Sigmoid colon (tissue), 6 donors: ENCODE measurements at regions not wholly inside any gene's neighbourhood (a gene's known extent, or its start where the extent isn't known, plus 50 kb on each side); places are given as distances from the start of the nearest gene placed in this dataset.

Experiments used
- DNase-seq: peaks from one replicate; pipeline ENCODE4 v3.0.0-alpha.2; 2019
- H3K27ac ChIP-seq, 4 donors: fragments of 200-600 bp; sonication (generic); one replicate each; pipeline ENCODE4 v1.5.1; 2016 to 2019; ENCODE audit warnings: mild to moderate bottlenecking in 1 of 4
- H3K27me3 ChIP-seq, 3 donors: fragments of 200-600 bp; sonication (generic); one replicate each; pipeline ENCODE4 v1.5.1; 2019; ENCODE audit warnings: mild to moderate bottlenecking in 1 of 3
- H3K36me3 ChIP-seq, 4 donors: fragments of 200-600 bp; sonication (generic); one replicate each; pipeline ENCODE4 v1.5.1; 2016 to 2019
- H3K4me1 ChIP-seq, 4 donors: fragments of 200-600 bp; sonication (generic); one replicate each; pipeline ENCODE4 v1.5.1; 2017 to 2019
- H3K4me3 ChIP-seq, 4 donors: fragments of 200-600 bp; sonication (generic); one replicate each; pipeline ENCODE4 v1.5.1; 2017 to 2019; ENCODE audit warnings: mild to moderate bottlenecking in 2 of 4, moderate library complexity in 1 of 4
- H3K9me3 ChIP-seq, 4 donors: fragments of 200-600 bp in 3 of 4; sonication (generic) in 3 of 4; one replicate each; pipeline versions ENCODE4 v1.5.1 to v1.6.1; 2013 to 2019
- EP300 ChIP-seq, 4 donors: sonication (generic); formaldehyde crosslinking; IDR thresholded peaks; one replicate each; pipeline ENCODE4 v1.6.1; 2017; ENCODE audit warnings: antibody characterized with exemption in 4 of 4
- POLR2A ChIP-seq, 2 donors: fragments of 450-650 bp; IDR thresholded peaks; one replicate each; pipeline ENCODE4 v1.6.1; 2016; ENCODE audit warnings: antibody characterized with exemption in 2 of 2, mild to moderate bottlenecking in 2 of 2, moderate library complexity in 2 of 2
- POLR2AphosphoS5 ChIP-seq, 4 donors: sonication (generic); formaldehyde crosslinking; IDR thresholded peaks; one replicate each; pipeline ENCODE4 v1.6.1; 2017; ENCODE audit warnings: antibody characterized with exemption in 4 of 4
- WGBS, 2 donors: extraction: QIAGEN DNeasy Blood & Tissue Kit; methylation state at CpG; one replicate each; pipeline ENCODE4 v1.1.7; 2013; 5-methylcytosine and 5-hydroxymethylcytosine counted together
- intact Hi-C: fragments of 100-400 bp; cut with DNase I; formaldehyde crosslinking; loops from one replicate; pipeline ENCODE4 v1.15.1; 2023
- TF ChIP-seq, protein P1 (sequence below), 4 experiments: fragments of 450-650 bp in 3 of 4; fragments of 200-600 bp in 1 of 4; IDR thresholded peaks; one replicate each; pipeline ENCODE4 v1.5.1; 2016 to 2019; ENCODE audit warnings: antibody characterized with exemption in 4 of 4, mild to moderate bottlenecking in 3 of 4, moderate library complexity in 2 of 4
- donor health status: healthy with polysubstance abuse.
- donor health status: healthy.

DNA sequence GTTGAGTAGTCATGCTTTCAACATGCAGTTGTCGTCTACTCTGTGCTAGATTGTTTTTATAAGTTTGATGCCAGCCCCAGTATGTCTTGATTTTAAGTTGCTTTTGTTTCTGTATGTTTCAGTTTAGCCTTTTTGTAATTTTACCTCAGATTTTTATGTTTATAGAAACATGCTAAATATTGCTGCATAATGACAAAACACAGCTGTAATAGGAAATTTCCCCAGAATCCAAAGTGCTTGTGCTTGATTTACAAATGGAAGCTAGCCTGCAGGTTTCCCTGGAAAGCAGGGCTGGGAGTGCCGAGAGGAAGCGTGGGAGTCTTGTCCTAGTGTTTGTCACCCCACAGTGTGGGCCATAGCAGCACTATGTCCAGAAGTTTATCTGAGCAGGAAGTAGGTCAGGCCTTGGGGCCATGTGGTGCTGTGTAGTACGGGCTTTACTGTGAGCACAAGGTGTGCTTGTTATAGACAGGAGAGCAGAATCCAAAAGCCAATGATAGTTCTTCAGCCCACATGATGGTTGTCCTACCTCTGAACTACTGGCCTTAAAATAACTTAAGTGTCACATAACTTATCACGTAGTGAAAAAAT lies 100.0 kb upstream of the NREP start:
- Histone ChIP-seq H3K27me3 (no peaks in the 10 kb centered on the region), H3K4me3 (no peak overlapping the region), H3K27ac (no peak overlapping the region), H3K36me3 (no peaks in the 10 kb centered on the region), H3K4me1 (peaks cover 0 to 14% (median 0%) of the 10 kb centered on the region in 4 donors), H3K9me3 (no peaks in the 10 kb centered on the region)
- TF ChIP-seq EP300 (IDR thresholded peaks at IDR 0.05) (no peak), POLR2AphosphoS5 (IDR thresholded peaks at IDR 0.05) (no peak), POLR2A (IDR thresholded peaks at IDR 0.05) (no peak)
- TF ChIP-seq, protein P1, sequence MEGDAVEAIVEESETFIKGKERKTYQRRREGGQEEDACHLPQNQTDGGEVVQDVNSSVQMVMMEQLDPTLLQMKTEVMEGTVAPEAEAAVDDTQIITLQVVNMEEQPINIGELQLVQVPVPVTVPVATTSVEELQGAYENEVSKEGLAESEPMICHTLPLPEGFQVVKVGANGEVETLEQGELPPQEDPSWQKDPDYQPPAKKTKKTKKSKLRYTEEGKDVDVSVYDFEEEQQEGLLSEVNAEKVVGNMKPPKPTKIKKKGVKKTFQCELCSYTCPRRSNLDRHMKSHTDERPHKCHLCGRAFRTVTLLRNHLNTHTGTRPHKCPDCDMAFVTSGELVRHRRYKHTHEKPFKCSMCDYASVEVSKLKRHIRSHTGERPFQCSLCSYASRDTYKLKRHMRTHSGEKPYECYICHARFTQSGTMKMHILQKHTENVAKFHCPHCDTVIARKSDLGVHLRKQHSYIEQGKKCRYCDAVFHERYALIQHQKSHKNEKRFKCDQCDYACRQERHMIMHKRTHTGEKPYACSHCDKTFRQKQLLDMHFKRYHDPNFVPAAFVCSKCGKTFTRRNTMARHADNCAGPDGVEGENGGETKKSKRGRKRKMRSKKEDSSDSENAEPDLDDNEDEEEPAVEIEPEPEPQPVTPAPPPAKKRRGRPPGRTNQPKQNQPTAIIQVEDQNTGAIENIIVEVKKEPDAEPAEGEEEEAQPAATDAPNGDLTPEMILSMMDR (IDR thresholded peaks at IDR 0.05): no peak
- DNase-seq: no peak
- 85 to 90% methylated on average over 5 of the region's 5 CpGs for WGBS, 2 donors
- intact Hi-C loops: no loop called here

DNA sequence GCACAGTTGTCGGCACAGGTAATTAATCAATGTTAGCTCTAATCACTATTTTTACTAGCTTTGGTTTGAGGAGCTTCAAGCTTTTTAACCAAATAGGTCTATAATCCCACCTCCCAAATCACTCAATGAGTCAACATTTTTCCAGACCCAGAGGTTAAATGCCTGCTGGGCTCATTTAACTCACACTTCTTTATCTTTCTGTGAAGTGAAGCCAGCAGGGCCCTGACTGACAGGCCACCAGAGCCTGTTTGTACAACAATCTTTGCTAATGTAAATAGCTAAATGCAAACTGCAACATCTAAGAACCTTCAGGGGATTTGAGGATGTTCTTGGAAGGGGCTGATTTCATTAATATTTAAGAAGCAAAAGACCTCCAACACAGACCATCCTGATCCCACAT lies 98.4 kb upstream of the NREP start:
- no peak overlapping the region for H3K4me3 ChIP-seq
- 82 to 87% methylated on average over 1 of the region's 1 CpG for WGBS, 2 donors
- H3K9me3 ChIP-seq: no peaks in the 10 kb centered on the region
- no peak overlapping the region for H3K27ac ChIP-seq
- no peak for DNase-seq
- no peaks in the 10 kb centered on the region for H3K27me3 ChIP-seq
- no peaks in the 10 kb centered on the region for H3K36me3 ChIP-seq
- intact Hi-C loops: no loop called here
- TF ChIP-seq POLR2A (IDR thresholded peaks at IDR 0.05) (no peak), POLR2AphosphoS5 (IDR thresholded peaks at IDR 0.05) (no peak), EP300 (IDR thresholded peaks at IDR 0.05) (no peak)
- TF ChIP-seq, protein P1 (IDR thresholded peaks at IDR 0.05): no peak
- H3K4me1 ChIP-seq: peaks cover 0 to 12% (median 0%) of the 10 kb centered on the region in 4 donors

DNA sequence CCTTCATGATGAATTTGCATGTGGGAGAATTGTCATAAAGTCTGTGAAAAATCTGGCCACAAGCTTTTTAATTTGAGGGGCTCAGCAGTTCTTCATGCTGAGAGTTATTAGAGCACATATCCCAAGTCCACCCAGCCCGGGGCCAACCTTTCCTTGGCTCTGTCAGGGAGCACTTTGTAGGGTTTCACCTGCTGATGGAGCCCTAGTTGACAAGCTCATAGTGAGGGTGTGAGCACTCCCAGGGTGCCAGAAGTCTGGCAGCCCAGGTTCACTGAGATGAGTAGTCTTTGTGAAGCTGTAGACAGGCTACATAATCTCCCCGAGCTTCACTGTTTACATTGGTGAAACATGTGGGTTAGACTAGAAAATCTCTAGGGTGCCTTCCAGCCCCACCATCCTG lies 97.2 kb upstream of the NREP start:
- Histone ChIP-seq H3K4me1 (peaks cover 0 to 4% (median 0%) of the 10 kb centered on the region in 4 donors), H3K4me3 (no peak overlapping the region), H3K9me3 (no peaks in the 10 kb centered on the region), H3K27me3 (no peaks in the 10 kb centered on the region), H3K36me3 (no peaks in the 10 kb centered on the region), H3K27ac (no peak overlapping the region)
- WGBS, 2 donors: 31 to 44% methylated on average over 2 of the region's 2 CpGs
- intact Hi-C loops: no loop called here
- TF ChIP-seq POLR2A (IDR thresholded peaks at IDR 0.05): no peak
- no peak for TF ChIP-seq EP300 (IDR thresholded peaks at IDR 0.05)
- TF ChIP-seq, protein P1 (IDR thresholded peaks at IDR 0.05): no peak
- TF ChIP-seq POLR2AphosphoS5 (IDR thresholded peaks at IDR 0.05): no peak
- DNase-seq: no peak

DNA sequence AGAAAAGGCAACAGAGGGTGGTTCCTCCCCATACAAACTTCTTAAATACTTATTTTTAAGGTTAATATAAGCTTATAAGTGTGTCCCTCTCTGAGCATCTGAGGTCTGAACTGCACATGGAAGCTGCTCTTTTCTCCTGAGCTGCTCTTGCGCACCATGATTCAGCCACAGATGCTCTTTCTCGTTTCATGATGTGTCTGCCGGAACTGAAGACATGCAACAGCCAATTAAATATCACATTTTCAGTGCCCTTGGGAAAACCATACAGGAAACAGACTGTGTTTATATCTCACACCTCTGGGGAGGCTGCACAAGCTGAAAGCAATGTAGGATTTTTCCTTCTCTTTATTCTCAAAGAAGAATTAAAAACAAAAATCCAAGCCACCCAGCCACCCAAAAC lies 96.8 kb upstream of the NREP start:
- TF ChIP-seq, protein P1 (IDR thresholded peaks at IDR 0.05): no peak
- TF ChIP-seq EP300 (IDR thresholded peaks at IDR 0.05): no peak
- H3K27ac ChIP-seq: no peak overlapping the region
- intact Hi-C loops: no loop called here
- 43 to 74% methylated on average over 3 of the region's 3 CpGs for WGBS, 2 donors
- no peaks in the 10 kb centered on the region for H3K27me3 ChIP-seq
- H3K4me1 ChIP-seq: no peaks in the 10 kb centered on the region
- DNase-seq: no peak
- no peak overlapping the region for H3K4me3 ChIP-seq
- no peaks in the 10 kb centered on the region for H3K9me3 ChIP-seq
- H3K36me3 ChIP-seq: no peaks in the 10 kb centered on the region
